B cell (primary cell): ENCODE measurements at regions not wholly inside any gene's neighbourhood (a gene's known extent, or its start where the extent isn't known, plus 50 kb on each side); places are given as distances from the start of the nearest gene placed in this dataset.

Source experiments
- ATAC-seq: fragments of 200-7000 bp; cut with Tn5 transposase; one replicate; pipeline ENCODE4 v1.10.0; 2021; ENCODE audit warnings: low read depth, mild to moderate bottlenecking, moderate number of reproducible peaks, moderate library complexity
- CTCF ChIA-PET: fragments of 350-600 bp; sonication (Branson Sonifier 250); formaldehyde crosslinking; loops from one replicate; lab custom pipeline; 2021; ENCODE audit warnings: antibody characterized with exemption, inconsistent platforms; lab: Charles Lee
- POLR2A ChIA-PET: fragments of 350-600 bp; sonication (Branson Sonifier 250); formaldehyde crosslinking; loops from one replicate; lab custom pipeline; 2021; ENCODE audit warnings: antibody characterized with exemption; lab: Charles Lee
- DNase-seq: peaks from one replicate; pipeline ENCODE4 v3.0.0; 2013
- H2AFZ ChIP-seq: 2 replicates; pipeline ENCODE4 v1.6.1; 2012; ENCODE audit warnings: mild to moderate bottlenecking, low read depth, low read length; ENCODE audit not compliant: insufficient read depth, poor library complexity, severe bottlenecking
- H3K27ac ChIP-seq, 2 donors: 1 replicate in 1 of 2; 2 replicates in 1 of 2; pipeline ENCODE4 v1.5.1; 2012 to 2013; ENCODE audit warnings: low read length in 2 of 2, mild to moderate bottlenecking in 2 of 2, moderate library complexity in 1 of 2
- H3K27me3 ChIP-seq, 4 experiments: fragments of 200-600 bp in 1 of 4; sonication (generic) in 1 of 4; replicated peaks in 1 of 4; 1 replicate in 2 of 4; 2 replicates in 2 of 4; pipeline versions ENCODE4 v1.6.1 to v1.7.0; 2013 to 2016; ENCODE audit warnings: low read length in 3 of 4, mild to moderate bottlenecking in 2 of 4, mixed read lengths in 1 of 4, moderate library complexity in 1 of 4; ENCODE audit not compliant: insufficient read depth in 4 of 4, control insufficient read depth in 3 of 4; ENCODE audit errors: control extremely low read depth in 1 of 4
- H3K36me3 ChIP-seq, 2 experiments: replicated peaks in 1 of 2; 1 replicate in 1 of 2; 2 replicates in 1 of 2; pipeline versions ENCODE4 v1.6.1 to v1.7.1; 2013; ENCODE audit warnings: low read length in 1 of 2; ENCODE audit not compliant: insufficient read depth in 2 of 2, control insufficient read depth in 1 of 2; ENCODE audit errors: control extremely low read depth in 1 of 2, extremely low read depth in 1 of 2
- H3K4me1 ChIP-seq, 2 donors: fragments of 200-600 bp in 1 of 2; sonication (generic) in 1 of 2; 1 replicate in 1 of 2; 2 replicates in 1 of 2; pipeline versions ENCODE4 v1.5.1 to v1.6.1; 2013 to 2017; ENCODE audit warnings: low read length in 2 of 2; ENCODE audit not compliant: control insufficient read depth in 2 of 2, insufficient read depth in 2 of 2
- H3K4me2 ChIP-seq: replicated peaks from 2 replicates; pipeline ENCODE3; 2012; ENCODE audit warnings: mild to moderate bottlenecking, low read depth, low read length; ENCODE audit not compliant: poor library complexity, severe bottlenecking
- H3K4me3 ChIP-seq, 5 experiments: fragments of 200-600 bp in 1 of 5; sonication (generic) in 1 of 5; 1 replicate in 3 of 5; 2 replicates in 2 of 5; pipeline versions ENCODE4 v1.5.1 to v1.7.0; 2011 to 2016; ENCODE audit warnings: low read length in 4 of 5, mild to moderate bottlenecking in 4 of 5, low read depth in 2 of 5, control low read depth in 1 of 5, moderate library complexity in 1 of 5; ENCODE audit not compliant: insufficient read depth in 1 of 5; ENCODE audit errors: control extremely low read depth in 1 of 5, extremely low read depth in 1 of 5
- H3K79me2 ChIP-seq: fragments of 200-600 bp; sonication (generic); one replicate; pipeline ENCODE4 v1.6.0; 2016; ENCODE audit warnings: low read length; ENCODE audit not compliant: control insufficient read depth, insufficient read depth
- H3K9ac ChIP-seq: fragments of 200-600 bp; sonication (generic); 2 replicates; pipeline ENCODE4 v1.6.1; 2017; ENCODE audit warnings: mild to moderate bottlenecking, low read length, moderate library complexity
- H3K9me3 ChIP-seq, 3 donors: one replicate each; pipeline versions ENCODE4 v1.6.1 to v1.7.1; 2013; ENCODE audit warnings: low read length in 2 of 3; ENCODE audit not compliant: control insufficient read depth in 2 of 3, insufficient read depth in 1 of 3; ENCODE audit errors: control extremely low read depth in 1 of 3
- H4K20me1 ChIP-seq: 2 replicates; pipeline ENCODE4 v1.6.0; 2012; ENCODE audit warnings: mild to moderate bottlenecking, low read length; ENCODE audit not compliant: insufficient read depth, control insufficient read depth, poor library complexity, severe bottlenecking
- H3K27ac Mint-ChIP-seq: one replicate; pipeline ENCODE4 v1.8.0; 2021; ENCODE audit warnings: mixed read lengths
- H3K27me3 Mint-ChIP-seq: one replicate; pipeline ENCODE4 v1.8.0; 2021; ENCODE audit warnings: mixed read lengths
- H3K4me1 Mint-ChIP-seq: one replicate; pipeline ENCODE4 v1.8.0; 2021; ENCODE audit warnings: mixed read lengths
- H3K4me3 Mint-ChIP-seq: one replicate; pipeline ENCODE4 v1.8.0; 2021; ENCODE audit warnings: mixed read lengths
- H3K9me3 Mint-ChIP-seq: one replicate; pipeline ENCODE4 v1.8.0; 2022; ENCODE audit warnings: mixed read lengths; ENCODE audit not compliant: insufficient read depth
- EZH2 ChIP-seq: IDR thresholded peaks from 2 replicates; pipeline ENCODE4 v1.6.1; 2012; ENCODE audit warnings: borderline replicate concordance, low read depth, mild to moderate bottlenecking, moderate library complexity, low read length; ENCODE audit not compliant: insufficient read depth, poor library complexity, severe bottlenecking
- WGBS: methylation state at CpG from one replicate; pipeline ENCODE4 v1.1.5; 2013; ENCODE audit warnings: missing lambda C conversion rate; ENCODE audit not compliant: insufficient coverage; 5-methylcytosine and 5-hydroxymethylcytosine counted together
- intact Hi-C: fragments of 100-400 bp; cut with micrococcal nuclease; formaldehyde crosslinking; loops from one replicate; pipeline ENCODE4 v1.10.0; 2022
- TF ChIP-seq, protein P1 (sequence below): fragments of 200-600 bp; IDR thresholded peaks from one replicate; pipeline ENCODE4 v1.8.0; 2022; ENCODE audit warnings: antibody characterized with exemption, mild to moderate bottlenecking

DNA sequence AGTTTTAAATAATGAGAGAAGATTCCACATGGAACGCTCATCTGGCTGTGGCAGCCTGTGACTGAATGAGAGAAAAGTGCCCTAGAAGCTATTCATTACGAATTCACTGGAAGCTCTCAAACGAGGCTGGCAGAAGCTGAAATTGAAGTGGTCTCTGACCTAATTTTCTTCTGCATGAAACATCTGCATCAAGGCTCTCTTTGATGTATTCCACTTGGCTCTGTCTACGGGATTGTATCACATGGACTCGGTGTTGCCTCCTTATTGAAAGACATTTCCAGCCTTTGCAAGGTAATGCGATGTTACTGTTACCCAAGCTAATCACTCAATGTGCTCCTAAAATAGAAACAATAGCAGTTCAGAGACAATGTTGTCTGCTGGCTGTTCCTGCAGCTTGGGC is 246.9 kb upstream of the ZNF462 start:
- no peak for DNase-seq
- Histone ChIP-seq H3K9me3 (peaks cover 0 to 3% (median 0%) of the 10 kb centered on the region in 3 donors), H3K4me2 (no peak overlapping the region), H4K20me1 (no peaks in the 10 kb centered on the region), H2AFZ (no peak overlapping the region), H3K27ac (no peak overlapping the region), H3K9ac (no peak overlapping the region), H3K79me2 (no peaks in the 10 kb centered on the region), H3K4me1 (no peaks in the 10 kb centered on the region), H3K4me3 (no peak overlapping the region), H3K27me3 (no peaks in the 10 kb centered on the region), H3K36me3 (no peaks in the 10 kb centered on the region)
- H3K4me3 Mint-ChIP-seq = no peak overlapping the region
- intact Hi-C loops = no loop called here
- no peaks in the 10 kb centered on the region for H3K4me1 Mint-ChIP-seq
- ChIA-PET CTCF (no interaction called here), POLR2A (no interaction called here)
- no peaks in the 10 kb centered on the region for H3K27me3 Mint-ChIP-seq
- TF ChIP-seq, protein P1, sequence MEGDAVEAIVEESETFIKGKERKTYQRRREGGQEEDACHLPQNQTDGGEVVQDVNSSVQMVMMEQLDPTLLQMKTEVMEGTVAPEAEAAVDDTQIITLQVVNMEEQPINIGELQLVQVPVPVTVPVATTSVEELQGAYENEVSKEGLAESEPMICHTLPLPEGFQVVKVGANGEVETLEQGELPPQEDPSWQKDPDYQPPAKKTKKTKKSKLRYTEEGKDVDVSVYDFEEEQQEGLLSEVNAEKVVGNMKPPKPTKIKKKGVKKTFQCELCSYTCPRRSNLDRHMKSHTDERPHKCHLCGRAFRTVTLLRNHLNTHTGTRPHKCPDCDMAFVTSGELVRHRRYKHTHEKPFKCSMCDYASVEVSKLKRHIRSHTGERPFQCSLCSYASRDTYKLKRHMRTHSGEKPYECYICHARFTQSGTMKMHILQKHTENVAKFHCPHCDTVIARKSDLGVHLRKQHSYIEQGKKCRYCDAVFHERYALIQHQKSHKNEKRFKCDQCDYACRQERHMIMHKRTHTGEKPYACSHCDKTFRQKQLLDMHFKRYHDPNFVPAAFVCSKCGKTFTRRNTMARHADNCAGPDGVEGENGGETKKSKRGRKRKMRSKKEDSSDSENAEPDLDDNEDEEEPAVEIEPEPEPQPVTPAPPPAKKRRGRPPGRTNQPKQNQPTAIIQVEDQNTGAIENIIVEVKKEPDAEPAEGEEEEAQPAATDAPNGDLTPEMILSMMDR = no peak
- no peak for TF ChIP-seq EZH2
- no peak for ATAC-seq
- peaks cover 2% of the 10 kb centered on the region for H3K9me3 Mint-ChIP-seq
- WGBS = 84% methylated on average over 6 of the region's 6 CpGs
- no peak overlapping the region for H3K27ac Mint-ChIP-seq

DNA sequence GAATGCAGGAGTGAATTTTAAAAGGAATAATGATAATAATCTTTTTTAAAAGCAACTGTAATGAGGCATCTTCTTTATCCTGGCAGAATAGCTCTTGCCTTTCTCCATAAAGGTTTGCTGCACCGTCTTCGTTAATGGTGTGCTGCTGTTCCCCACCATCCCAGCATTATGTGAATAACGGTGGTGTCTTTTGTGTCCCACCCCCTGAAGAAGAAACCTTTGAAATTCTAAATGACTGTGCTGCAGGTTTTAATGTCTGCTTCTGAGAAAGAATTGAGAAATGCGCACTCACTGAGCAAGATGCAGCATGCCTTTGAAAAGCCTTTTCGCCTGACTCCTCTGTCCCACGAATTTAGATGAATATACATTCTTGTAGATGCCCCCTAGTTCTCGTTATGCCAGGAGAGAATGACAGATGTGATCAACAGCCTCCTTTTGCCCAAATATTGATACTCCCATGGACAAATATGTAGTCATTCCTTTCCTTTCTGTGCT is 246.1 kb upstream of the ZNF462 start:
- Histone ChIP-seq H3K4me1 (no peaks in the 10 kb centered on the region), H3K4me2 (no peak overlapping the region), H2AFZ (no peak overlapping the region), H3K36me3 (no peaks in the 10 kb centered on the region), H3K9ac (no peak overlapping the region), H3K9me3 (peaks cover 0 to 3% (median 0%) of the 10 kb centered on the region in 3 donors), H4K20me1 (no peaks in the 10 kb centered on the region), H3K79me2 (no peaks in the 10 kb centered on the region), H3K27ac (no peak overlapping the region), H3K4me3 (no peak overlapping the region), H3K27me3 (no peaks in the 10 kb centered on the region)
- intact Hi-C loops = no loop called here
- ATAC-seq = no peak
- Mint-ChIP-seq H3K4me1 (no peaks in the 10 kb centered on the region), H3K9me3 (peaks cover 2% of the 10 kb centered on the region), H3K27me3 (no peaks in the 10 kb centered on the region), H3K27ac (no peak overlapping the region), H3K4me3 (no peak overlapping the region)
- ChIA-PET CTCF (no interaction called here), POLR2A (no interaction called here)
- WGBS = 100% methylated on average over 3 of the region's 7 CpGs
- no peak for DNase-seq
- TF ChIP-seq, protein P1 = no peak
- no peak for TF ChIP-seq EZH2
